Liver (tissue), 3 donors: ENCODE measurements at regions not wholly inside any gene's neighbourhood (a gene's known extent, or its start where the extent isn't known, plus 50 kb on each side); places are given as distances from the start of the nearest gene placed in this dataset.

Experiments
- RAD21 ChIP-seq, 2 donors: IDR thresholded peaks; 2 replicates each; pipeline ENCODE4 v1.6.1; 2016; ENCODE audit warnings: antibody characterized with exemption in 2 of 2, mild to moderate bottlenecking in 2 of 2
- TF ChIP-seq, protein P1 (sequence below): fragments of 150-350 bp; IDR thresholded peaks from 2 replicates; pipeline ENCODE4 v1.5.1; 2017; ENCODE audit warnings: improper control_type of control experiment, low read depth, low read length; ENCODE audit not compliant: missing input control
- donor health status: healthy.
- donor health status: healthy.

DNA sequence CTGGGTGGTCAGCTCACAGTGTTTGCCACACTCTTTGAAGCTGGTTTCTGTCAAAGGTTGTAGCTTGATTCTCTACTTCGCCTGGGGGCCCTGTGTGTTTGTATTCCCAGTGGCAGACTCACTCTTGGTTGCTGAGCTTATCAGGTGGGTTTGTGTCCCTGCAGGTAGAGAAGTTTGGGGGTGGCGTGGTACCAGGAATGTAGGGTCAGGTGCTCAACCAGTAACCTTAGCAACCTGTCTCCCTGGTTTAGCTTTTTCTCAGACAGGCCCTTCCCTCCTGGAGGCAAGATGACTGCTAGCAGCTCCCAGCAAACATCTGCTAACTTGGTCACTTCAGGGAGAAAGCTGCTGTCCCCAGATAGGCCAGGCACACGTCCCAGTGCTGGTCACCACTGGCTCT is 352.2 kb downstream of the AACS start:
- TF ChIP-seq, protein P1, sequence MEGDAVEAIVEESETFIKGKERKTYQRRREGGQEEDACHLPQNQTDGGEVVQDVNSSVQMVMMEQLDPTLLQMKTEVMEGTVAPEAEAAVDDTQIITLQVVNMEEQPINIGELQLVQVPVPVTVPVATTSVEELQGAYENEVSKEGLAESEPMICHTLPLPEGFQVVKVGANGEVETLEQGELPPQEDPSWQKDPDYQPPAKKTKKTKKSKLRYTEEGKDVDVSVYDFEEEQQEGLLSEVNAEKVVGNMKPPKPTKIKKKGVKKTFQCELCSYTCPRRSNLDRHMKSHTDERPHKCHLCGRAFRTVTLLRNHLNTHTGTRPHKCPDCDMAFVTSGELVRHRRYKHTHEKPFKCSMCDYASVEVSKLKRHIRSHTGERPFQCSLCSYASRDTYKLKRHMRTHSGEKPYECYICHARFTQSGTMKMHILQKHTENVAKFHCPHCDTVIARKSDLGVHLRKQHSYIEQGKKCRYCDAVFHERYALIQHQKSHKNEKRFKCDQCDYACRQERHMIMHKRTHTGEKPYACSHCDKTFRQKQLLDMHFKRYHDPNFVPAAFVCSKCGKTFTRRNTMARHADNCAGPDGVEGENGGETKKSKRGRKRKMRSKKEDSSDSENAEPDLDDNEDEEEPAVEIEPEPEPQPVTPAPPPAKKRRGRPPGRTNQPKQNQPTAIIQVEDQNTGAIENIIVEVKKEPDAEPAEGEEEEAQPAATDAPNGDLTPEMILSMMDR = no peak
- TF ChIP-seq RAD21 (IDR thresholded peaks at IDR 0.05) = no peak
